RWPE1 (cell line): ENCODE measurements at regions not wholly inside any gene's neighbourhood (a gene's known extent, or its start where the extent isn't known, plus 50 kb on each side); places are given as distances from the start of the nearest gene placed in this dataset.

Experiments used
- CTCF ChIA-PET: fragments of 350-600 bp; sonication (Branson Sonifier 250); formaldehyde crosslinking; extraction: SDS; loops from one replicate; lab custom pipeline; 2021; lab: Yijun Ruan, JAX
- POLR2A ChIA-PET: fragments of 400-600 bp; formaldehyde crosslinking; extraction: SDS; loops from one replicate; lab custom pipeline; 2020; ENCODE audit warnings: antibody characterized with exemption; ENCODE audit not compliant: low non-redundant PET; lab: Yijun Ruan, JAX
- DNase-seq: peaks from one replicate; pipeline ENCODE4 v3.0.0; 2012; ENCODE audit warnings: low spot score
- H3K27ac ChIP-seq: fragments of 450-650 bp; 2 replicates; pipeline ENCODE4 v1.5.1; 2017
- CTCF ChIP-seq: fragments of 450-650 bp; conservative IDR thresholded peaks from 2 replicates; pipeline ENCODE4 v1.5.1; 2017; ENCODE audit warnings: low read depth, mild to moderate bottlenecking

DNA sequence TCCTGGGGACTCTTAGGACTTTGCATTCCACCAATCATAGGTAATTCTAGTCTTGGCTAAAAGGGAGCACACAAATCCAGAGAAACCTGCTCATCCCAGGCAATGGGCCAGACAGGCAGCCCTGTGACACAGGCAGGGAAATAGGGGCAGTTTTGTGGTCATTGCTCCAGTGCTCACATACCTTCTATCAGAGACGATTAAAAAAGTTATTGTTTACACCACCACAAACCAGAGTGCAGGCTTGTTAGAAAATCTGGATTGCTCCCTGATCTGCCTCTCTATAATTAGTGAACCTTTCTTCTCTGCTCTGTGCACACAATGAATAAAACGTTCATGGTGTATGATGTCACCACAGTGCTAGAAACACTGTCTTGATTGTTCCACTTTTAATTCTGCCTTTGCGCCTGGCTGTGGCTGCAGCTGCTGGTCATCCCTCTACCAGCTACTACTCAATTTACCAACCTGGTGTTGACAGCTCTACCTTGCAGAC, 121.6 kb upstream of the SPATA13 start:
- POLR2A ChIA-PET = no interaction called here
- CTCF ChIA-PET = no interaction called here
- no peak for TF ChIP-seq CTCF
- no peak overlapping the region for H3K27ac ChIP-seq
- DNase-seq = no peak

DNA sequence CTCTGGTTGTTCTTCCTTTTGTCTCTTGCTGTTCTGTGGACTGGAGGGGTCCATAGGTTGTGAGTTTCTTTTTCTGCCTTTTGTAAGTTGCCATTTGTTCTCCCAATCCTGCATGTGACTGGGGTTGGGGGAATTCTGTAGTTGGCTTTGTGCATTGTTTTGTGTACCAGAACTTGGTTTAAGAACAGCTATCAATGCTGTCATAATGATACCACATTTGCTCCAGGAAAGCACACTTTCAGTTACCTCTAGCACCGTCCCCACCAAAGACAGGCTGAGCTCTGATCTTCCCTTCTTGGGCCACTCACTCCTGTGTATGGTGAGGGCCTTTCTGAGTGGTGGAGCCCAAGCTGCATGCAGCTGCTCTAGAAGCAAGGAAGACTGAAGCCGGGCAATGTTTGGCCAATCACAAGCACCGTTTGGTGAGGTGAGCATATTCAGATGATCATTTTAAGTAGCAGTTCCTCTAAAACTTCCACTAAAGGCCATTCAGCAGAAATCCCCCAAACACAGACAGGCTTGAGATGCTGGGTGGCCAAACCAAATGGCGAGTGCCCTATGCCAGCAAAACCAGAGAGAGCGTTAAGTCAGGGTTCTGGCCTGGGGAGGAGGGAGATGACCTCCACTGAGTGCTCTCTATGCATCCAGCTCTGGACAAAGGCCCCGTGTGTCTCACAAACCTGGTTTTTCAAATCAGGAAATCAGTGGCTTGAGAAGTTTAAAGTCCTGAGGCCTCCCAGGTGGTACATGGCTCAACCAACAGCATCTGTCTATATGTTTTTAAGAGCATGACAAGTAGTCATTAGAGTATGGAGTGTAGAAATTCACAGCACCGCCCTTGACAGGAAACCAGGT, 120.7 kb upstream of the SPATA13 start:
- POLR2A ChIA-PET = no interaction called here

GRCh38 chr13:24040835-24041234, 119.7 kb upstream of the SPATA13 start:
- no peak overlapping the region for H3K27ac ChIP-seq
- POLR2A ChIA-PET = no interaction called here
- DNase-seq = no peak
- CTCF ChIA-PET = interaction anchor here (1.1 kb wide), 1 partner anchor 20 kb away, joined by 3 read pairs; no protein-coding TSS in a partner anchor
- TF ChIP-seq CTCF = no peak

More for the DNA sequence above, 120.7 kb upstream of the SPATA13 start:
- no peak for TF ChIP-seq CTCF
- no peak overlapping the region for H3K27ac ChIP-seq
- CTCF ChIA-PET = interaction anchor here (0.6 to 1.1 kb wide), 2 partner anchors 19 to 295 kb away, joined by 3 read pairs; no protein-coding TSS in a partner anchor
- DNase-seq = no peak

- no peak overlapping the region for H3K27ac ChIP-seq
- TF ChIP-seq CTCF = no peak
- ChIA-PET CTCF (interaction anchor here (0.6 to 0.8 kb wide), 2 partner anchors 11 to 187 kb away, joined by 3 read pairs; no protein-coding TSS in a partner anchor), POLR2A (no interaction called here)
- DNase-seq = no peak
Observed at GRCh38 chr13:24041651-24042225, 118.8 kb upstream of the SPATA13 start.

- ChIA-PET CTCF (interaction anchor here (0.6 to 1.0 kb wide), 4 partner anchors 10 to 186 kb away, joined by 3 read pairs; no protein-coding TSS in a partner anchor), POLR2A (no interaction called here)
- no peak for TF ChIP-seq CTCF
- DNase-seq = no peak
- no peak overlapping the region for H3K27ac ChIP-seq
Observed at GRCh38 chr13:24042710-24043440, 117.6 kb upstream of the SPATA13 start.
